ENCODE measurements at regions not wholly inside any gene's neighbourhood (a gene's known extent, or its start where the extent isn't known, plus 50 kb on each side); places are given as distances from the start of the nearest gene placed in this dataset.
"Not testable (repeated sequence)": the region's sequence is repeated elsewhere in the genome, so short reads cannot be mapped to it uniquely, and the experiment has no call there.

- no peak for DNase-seq (ENCODE audit: low spot score)
Observed at GRCh38 chr2:172287190-172287589, 140.2 kb upstream of the ITGA6 start.

- DNase-seq (ENCODE audit: low spot score), result no peak
Observed at GRCh38 chr2:172287605-172288315, 139.6 kb upstream of the ITGA6 start.

GRCh38 chr2:172288603-172289002 lies 138.8 kb upstream of the ITGA6 start:
- peak; percentile 73 for DNase-seq (ENCODE audit: low spot score)

GRCh38 chr2:172293952-172294351 lies 133.4 kb upstream of the ITGA6 start:
- DNase-seq (ENCODE audit: low spot score), result no peak

- no peak for DNase-seq (ENCODE audit: low spot score)
Observed at GRCh38 chr2:172294983-172295382, 132.4 kb upstream of the ITGA6 start.

- no peak for DNase-seq (ENCODE audit: low spot score)
Observed at GRCh38 chr2:172295677-172296076, 131.7 kb upstream of the ITGA6 start.

- no peak for DNase-seq (ENCODE audit: low spot score)
Observed at GRCh38 chr2:172296267-172297046, 130.9 kb upstream of the ITGA6 start.

GRCh38 chr2:172297531-172297930 lies 129.9 kb upstream of the ITGA6 start:
- no peak for DNase-seq (ENCODE audit: low spot score)

GRCh38 chr2:172297950-172298349 lies 129.4 kb upstream of the ITGA6 start:
- DNase-seq (ENCODE audit: low spot score), result no peak

GRCh38 chr2:172299741-172300140 lies 127.6 kb upstream of the ITGA6 start:
- no peak for DNase-seq (ENCODE audit: low spot score)

GRCh38 chr2:172300851-172301250 lies 126.5 kb upstream of the ITGA6 start:
- no peak for DNase-seq (ENCODE audit: low spot score)

- peak; percentile 18 for DNase-seq (ENCODE audit: low spot score)
Observed at GRCh38 chr2:172305066-172305465, 122.3 kb upstream of the ITGA6 start.

- peak; percentile 24 for DNase-seq (ENCODE audit: low spot score)
Observed at GRCh38 chr2:172307800-172308199, 119.6 kb upstream of the ITGA6 start.

GRCh38 chr2:172308253-172308935 lies 119.0 kb upstream of the ITGA6 start:
- DNase-seq (ENCODE audit: low spot score), result no peak

- no peak for DNase-seq (ENCODE audit: low spot score)
Observed at GRCh38 chr2:172311921-172312345, 115.5 kb upstream of the ITGA6 start.

- no peak for DNase-seq (ENCODE audit: low spot score)
Observed at GRCh38 chr2:172313715-172314341, 113.6 kb upstream of the ITGA6 start.

- not testable (repeated sequence) for DNase-seq (ENCODE audit: low spot score)
Observed at GRCh38 chr2:172315070-172315469, 112.3 kb upstream of the ITGA6 start.

GRCh38 chr2:172322049-172322448 lies 105.3 kb upstream of the ITGA6 start:
- no peak for DNase-seq (ENCODE audit: low spot score)

- DNase-seq (ENCODE audit: low spot score), result no peak
Observed at GRCh38 chr2:172323256-172323655, 104.1 kb upstream of the ITGA6 start.

- no peak for DNase-seq (ENCODE audit: low spot score)
Observed at GRCh38 chr2:172323861-172324597, 103.4 kb upstream of the ITGA6 start.

- no peak for DNase-seq (ENCODE audit: low spot score)
Observed at GRCh38 chr2:172326211-172326509, 101.2 kb upstream of the ITGA6 start.
